SK-N-SH treated with all-trans-retinoic acid at 6 μM for 48 hours (cell line): ENCODE measurements at regions not wholly inside any gene's neighbourhood (a gene's known extent, or its start where the extent isn't known, plus 50 kb on each side); places are given as distances from the start of the nearest gene placed in this dataset.
"Not testable (repeated sequence)": the region's sequence is repeated elsewhere in the genome, so short reads cannot be mapped to it uniquely, and the experiment has no call there.

Source experiments
- ARNTL ChIP-seq: fragments of 450-650 bp; formaldehyde crosslinking; IDR thresholded peaks from 2 replicates; pipeline ENCODE4 v1.5.0; 2020; ENCODE audit warnings: low read depth, mild to moderate bottlenecking, moderate library complexity, borderline replicate concordance
- BACH2 ChIP-seq: fragments of 250-450 bp; sonication (Bioruptor Pico); IDR thresholded peaks from 2 replicates; pipeline ENCODE4 v1.9.0; 2021; ENCODE audit warnings: mild to moderate bottlenecking, borderline replicate concordance
- CREB5 ChIP-seq: fragments of 250-450 bp; sonication (Bioruptor Pico); IDR thresholded peaks from 2 replicates; pipeline ENCODE4 v1.5.1; 2020; ENCODE audit warnings: low read depth, mild to moderate bottlenecking, moderate library complexity
- TCF4 ChIP-seq: fragments of 250-450 bp; sonication (Bioruptor Pico); IDR thresholded peaks from 2 replicates; pipeline ENCODE4 v1.8.0; 2021; ENCODE audit warnings: mild to moderate bottlenecking, moderate library complexity, borderline replicate concordance
- ZC3H10 ChIP-seq: fragments of 250-450 bp; sonication (Bioruptor Pico); IDR thresholded peaks from 2 replicates; pipeline ENCODE4 v1.5.1; 2021; ENCODE audit warnings: mild to moderate bottlenecking, moderate library complexity
- ZFP30 ChIP-seq: fragments of 450-650 bp; formaldehyde crosslinking; IDR thresholded peaks from 2 replicates; pipeline ENCODE4 v1.5.0; 2022; ENCODE audit warnings: mild to moderate bottlenecking, moderate library complexity

- not testable (repeated sequence) for TF ChIP-seq ZFP30 (CRISPR knock-in tag); TCF4 (CRISPR knock-in tag); CREB5 (CRISPR knock-in tag); ZC3H10; BACH2 (CRISPR knock-in tag); ARNTL
Measured at GRCh38 chr16:21507631-21508305, 91.6 kb upstream of the METTL9 start.
